ENCODE measurements at regions not wholly inside any gene's neighbourhood (a gene's known extent, or its start where the extent isn't known, plus 50 kb on each side); places are given as distances from the start of the nearest gene placed in this dataset.

DNA sequence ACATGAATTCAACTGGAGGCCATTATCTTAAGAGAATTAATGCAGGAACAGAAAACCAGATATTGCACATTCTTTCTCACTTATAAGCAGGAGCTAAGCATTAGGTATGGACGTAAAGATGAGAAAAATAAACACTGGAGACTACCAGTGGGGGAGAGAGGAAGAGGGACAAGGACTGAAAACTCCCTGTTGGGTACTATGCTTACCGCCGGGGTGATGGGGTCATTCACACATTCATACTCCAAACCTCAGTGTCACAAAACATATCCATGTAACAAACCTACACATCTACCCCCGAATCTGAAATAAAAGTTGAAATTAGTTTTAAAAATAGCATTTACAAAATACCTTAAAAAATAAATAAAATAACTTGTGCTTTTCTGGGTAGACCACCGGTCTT, 80.8 kb upstream of the RAP1B start:
- TF ChIP-seq, protein P1, sequence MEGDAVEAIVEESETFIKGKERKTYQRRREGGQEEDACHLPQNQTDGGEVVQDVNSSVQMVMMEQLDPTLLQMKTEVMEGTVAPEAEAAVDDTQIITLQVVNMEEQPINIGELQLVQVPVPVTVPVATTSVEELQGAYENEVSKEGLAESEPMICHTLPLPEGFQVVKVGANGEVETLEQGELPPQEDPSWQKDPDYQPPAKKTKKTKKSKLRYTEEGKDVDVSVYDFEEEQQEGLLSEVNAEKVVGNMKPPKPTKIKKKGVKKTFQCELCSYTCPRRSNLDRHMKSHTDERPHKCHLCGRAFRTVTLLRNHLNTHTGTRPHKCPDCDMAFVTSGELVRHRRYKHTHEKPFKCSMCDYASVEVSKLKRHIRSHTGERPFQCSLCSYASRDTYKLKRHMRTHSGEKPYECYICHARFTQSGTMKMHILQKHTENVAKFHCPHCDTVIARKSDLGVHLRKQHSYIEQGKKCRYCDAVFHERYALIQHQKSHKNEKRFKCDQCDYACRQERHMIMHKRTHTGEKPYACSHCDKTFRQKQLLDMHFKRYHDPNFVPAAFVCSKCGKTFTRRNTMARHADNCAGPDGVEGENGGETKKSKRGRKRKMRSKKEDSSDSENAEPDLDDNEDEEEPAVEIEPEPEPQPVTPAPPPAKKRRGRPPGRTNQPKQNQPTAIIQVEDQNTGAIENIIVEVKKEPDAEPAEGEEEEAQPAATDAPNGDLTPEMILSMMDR (IDR thresholded peaks at IDR 0.05) = no peak
- no peaks in the 10 kb centered on the region for H3K36me3 Mint-ChIP-seq (ENCODE audit: low read depth)
- intact Hi-C loops (cut with DNase I, micrococcal nuclease) = loop anchor here in 1 of 2 experiments (5.0 kb wide), 1 partner anchor 77 kb away; no protein-coding TSS in a partner anchor
- ATAC-seq (ENCODE audit: poor library complexity) (no peak), DNase-seq (no peak)
- no peaks in the 10 kb centered on the region for H3K36me3 ChIP-seq (ENCODE audit: insufficient read depth, low read length)
- H3K9me3 Mint-ChIP-seq = peaks cover 4% of the 10 kb centered on the region
- H3K27ac ChIP-seq (ENCODE audit: low read depth in 1 of 2, low read length in 2 of 2) = no peak overlapping the region
- H3K4me1 ChIP-seq (ENCODE audit: insufficient read depth, low read length) = no peaks in the 10 kb centered on the region
- no peak overlapping the region for H3K27ac Mint-ChIP-seq
- CTCF ChIA-PET = no interaction called here
- no peak overlapping the region for H3K4me3 Mint-ChIP-seq
- H3K4me1 Mint-ChIP-seq (ENCODE audit: low read depth) = peaks cover 9% of the 10 kb centered on the region
- no peaks in the 10 kb centered on the region for H3K27me3 ChIP-seq (ENCODE audit: control insufficient read depth in 1 of 2, insufficient read depth in 2 of 2, low read length in 2 of 2)
- POLR2A ChIA-PET = no interaction called here
- H3K4me3 ChIP-seq (ENCODE audit: low read length) = no peak overlapping the region
- H3K9me3 ChIP-seq (ENCODE audit: control insufficient read depth in 1 of 2, insufficient read depth in 1 of 2, low read length in 2 of 2) = peaks cover 0 to 3% of the 10 kb centered on the region in 2 experiments
- no peaks in the 10 kb centered on the region for H3K27me3 Mint-ChIP-seq

DNA sequence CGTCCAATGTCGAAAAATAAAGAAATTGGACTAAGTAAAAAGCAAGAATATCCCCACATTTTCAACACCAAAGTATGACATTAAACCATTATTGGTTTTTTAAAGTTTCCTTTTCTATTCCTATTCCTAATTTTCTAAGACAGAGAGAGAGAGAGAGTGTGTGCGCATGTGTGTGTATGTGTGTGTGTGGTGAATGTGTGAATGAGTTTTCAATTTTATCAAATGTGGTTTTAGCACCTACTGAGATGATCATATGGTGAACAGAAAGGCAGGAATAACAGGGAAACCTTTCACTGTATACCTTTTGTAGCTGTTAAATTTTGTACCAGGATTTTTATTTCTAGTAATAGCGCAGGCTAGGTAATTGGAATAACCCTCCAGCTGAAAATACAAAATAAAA, 80.4 kb upstream of the RAP1B start:
- Histone ChIP-seq H3K9me3 (ENCODE audit: control insufficient read depth in 1 of 2, insufficient read depth in 1 of 2, low read length in 2 of 2) (peaks cover 0 to 3% of the 10 kb centered on the region in 2 experiments), H3K27ac (ENCODE audit: low read depth in 1 of 2, low read length in 2 of 2) (no peak overlapping the region), H3K36me3 (ENCODE audit: insufficient read depth, low read length) (no peaks in the 10 kb centered on the region), H3K4me1 (ENCODE audit: insufficient read depth, low read length) (no peaks in the 10 kb centered on the region), H3K27me3 (ENCODE audit: control insufficient read depth in 1 of 2, insufficient read depth in 2 of 2, low read length in 2 of 2) (no peaks in the 10 kb centered on the region), H3K4me3 (ENCODE audit: low read length) (no peak overlapping the region)
- intact Hi-C loops (cut with DNase I, micrococcal nuclease) = loop anchor here in 1 of 2 experiments (5.0 kb wide), 1 partner anchor 77 kb away; no protein-coding TSS in a partner anchor
- ATAC-seq (ENCODE audit: poor library complexity) (no peak), DNase-seq (peak in 1 of 14 experiments; percentile 42)
- POLR2A ChIA-PET = no interaction called here
- CTCF ChIA-PET = no interaction called here
- Mint-ChIP-seq H3K9me3 (peaks cover 4% of the 10 kb centered on the region), H3K27ac (no peak overlapping the region), H3K36me3 (ENCODE audit: low read depth) (no peaks in the 10 kb centered on the region), H3K4me3 (no peak overlapping the region), H3K4me1 (ENCODE audit: low read depth) (peaks cover 9% of the 10 kb centered on the region), H3K27me3 (no peaks in the 10 kb centered on the region)
- TF ChIP-seq, protein P1 (IDR thresholded peaks at IDR 0.05) = no peak

DNA sequence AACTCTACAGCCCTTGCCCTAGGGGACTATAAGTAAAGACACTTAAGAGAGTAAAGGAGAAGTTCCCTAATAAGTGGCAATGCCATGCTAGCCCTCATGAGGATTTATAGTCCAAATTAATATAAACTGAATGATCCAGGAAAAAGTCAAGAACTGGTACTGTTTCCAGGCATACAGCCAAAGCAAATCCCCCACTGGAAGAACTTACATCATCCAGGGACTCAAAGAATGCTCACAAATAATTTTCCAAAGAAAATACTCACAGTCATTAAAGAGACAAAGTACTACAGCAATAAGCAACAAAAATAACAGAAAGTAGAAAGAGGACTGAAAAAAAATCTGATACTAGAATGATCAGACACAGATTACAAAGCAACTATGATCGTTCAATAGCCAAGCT, 79.7 kb upstream of the RAP1B start:
- ATAC-seq (ENCODE audit: poor library complexity) = no peak
- Mint-ChIP-seq H3K9me3 (peaks cover 4% of the 10 kb centered on the region), H3K27ac (no peak overlapping the region), H3K4me1 (ENCODE audit: low read depth) (peaks cover 9% of the 10 kb centered on the region), H3K27me3 (no peaks in the 10 kb centered on the region), H3K4me3 (no peak overlapping the region), H3K36me3 (ENCODE audit: low read depth) (no peaks in the 10 kb centered on the region)
- CTCF ChIA-PET = no interaction called here
- TF ChIP-seq, protein P1 (IDR thresholded peaks at IDR 0.05) = no peak
- Histone ChIP-seq H3K36me3 (ENCODE audit: insufficient read depth, low read length) (no peaks in the 10 kb centered on the region), H3K27ac (ENCODE audit: low read depth in 1 of 2, low read length in 2 of 2) (no peak overlapping the region), H3K27me3 (ENCODE audit: control insufficient read depth in 1 of 2, insufficient read depth in 2 of 2, low read length in 2 of 2) (no peaks in the 10 kb centered on the region), H3K4me1 (ENCODE audit: insufficient read depth, low read length) (no peaks in the 10 kb centered on the region), H3K9me3 (ENCODE audit: control insufficient read depth in 1 of 2, insufficient read depth in 1 of 2, low read length in 2 of 2) (peaks cover 0 to 3% of the 10 kb centered on the region in 2 experiments), H3K4me3 (ENCODE audit: low read length) (no peak overlapping the region)
- POLR2A ChIA-PET = no interaction called here
- intact Hi-C loops (cut with DNase I, micrococcal nuclease) = loop anchor here in 1 of 2 experiments (5.0 kb wide), 1 partner anchor 76 kb away; no protein-coding TSS in a partner anchor
- no peak for DNase-seq

Measured in CD4-positive, alpha-beta T cell (primary cell).